GM21528 (cell line): ENCODE measurements at regions not wholly inside any gene's neighbourhood (a gene's known extent, or its start where the extent isn't known, plus 50 kb on each side); places are given as distances from the start of the nearest gene placed in this dataset.

ENCODE experiments used
- ATAC-seq: cut with Tn5 transposase; IDR thresholded peaks from one replicate; pipeline ENCODE4 v1.9.1; 2021; ENCODE audit warnings: mild to moderate bottlenecking, moderate library complexity; ENCODE audit not compliant: unreplicated experiment, low FRiP score

- no peak for ATAC-seq
Observed at GRCh38 chr14:36047912-36048311, 128.6 kb downstream of the PTCSC3 start.

- no peak for ATAC-seq
Observed at GRCh38 chr14:36035675-36036074, 140.8 kb downstream of the PTCSC3 start.

- no peak for ATAC-seq
Observed at GRCh38 chr14:36028665-36029064, 147.9 kb downstream of the PTCSC3 start.

DNA sequence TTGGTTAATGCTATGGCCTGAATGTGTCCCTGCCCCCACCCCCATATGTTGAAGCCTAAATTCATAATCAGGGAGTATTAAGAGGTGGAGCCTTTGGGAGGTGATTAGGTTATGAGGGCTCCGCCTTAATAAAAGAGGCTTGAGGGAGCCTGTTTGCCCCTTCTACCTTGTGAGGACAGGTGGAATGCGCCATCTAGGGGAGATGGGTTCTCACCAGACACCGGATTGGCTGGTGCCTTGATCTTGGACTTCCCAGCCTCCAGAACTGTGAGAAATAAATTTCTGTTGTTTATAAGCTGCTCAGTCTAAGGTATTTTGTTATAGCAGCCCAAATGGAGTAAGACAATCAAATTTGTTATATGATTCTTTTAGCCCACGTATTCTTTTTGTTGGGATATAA, 148.3 kb downstream of the PTCSC3 start:
- ATAC-seq = no peak

- ATAC-seq = no peak
Observed at GRCh38 chr14:36027354-36027753, 149.2 kb downstream of the PTCSC3 start.

DNA sequence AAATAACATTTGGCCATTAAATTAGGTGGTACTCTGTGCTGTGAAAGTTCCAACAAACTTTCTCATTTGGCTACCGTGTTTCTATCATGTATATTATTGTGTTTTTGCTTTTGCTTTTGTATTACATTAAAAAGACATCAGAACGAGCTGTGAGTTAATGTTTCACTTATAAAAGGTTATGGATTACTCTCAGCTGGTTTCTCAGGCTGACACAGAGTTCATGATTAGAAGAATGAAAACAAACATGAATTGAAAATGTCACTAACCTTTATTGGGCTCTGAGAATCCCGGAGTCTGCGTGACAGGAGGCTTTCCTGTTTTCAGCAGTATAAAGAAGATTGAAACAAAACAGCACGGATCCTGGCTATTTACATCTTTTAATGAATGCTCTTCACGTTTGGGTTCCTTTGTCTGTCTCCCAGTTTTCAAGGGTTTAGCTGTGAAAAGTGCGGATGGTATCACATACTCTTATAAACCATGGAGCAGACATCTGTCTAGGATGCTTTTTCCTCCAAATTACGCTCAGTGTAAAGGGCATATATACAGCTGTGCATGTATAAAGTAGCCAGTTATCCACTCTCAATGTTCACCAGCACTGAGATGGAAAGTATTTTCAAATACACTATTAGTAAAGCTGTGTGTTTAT, 153.6 kb downstream of the PTCSC3 start:
- no peak for ATAC-seq

DNA sequence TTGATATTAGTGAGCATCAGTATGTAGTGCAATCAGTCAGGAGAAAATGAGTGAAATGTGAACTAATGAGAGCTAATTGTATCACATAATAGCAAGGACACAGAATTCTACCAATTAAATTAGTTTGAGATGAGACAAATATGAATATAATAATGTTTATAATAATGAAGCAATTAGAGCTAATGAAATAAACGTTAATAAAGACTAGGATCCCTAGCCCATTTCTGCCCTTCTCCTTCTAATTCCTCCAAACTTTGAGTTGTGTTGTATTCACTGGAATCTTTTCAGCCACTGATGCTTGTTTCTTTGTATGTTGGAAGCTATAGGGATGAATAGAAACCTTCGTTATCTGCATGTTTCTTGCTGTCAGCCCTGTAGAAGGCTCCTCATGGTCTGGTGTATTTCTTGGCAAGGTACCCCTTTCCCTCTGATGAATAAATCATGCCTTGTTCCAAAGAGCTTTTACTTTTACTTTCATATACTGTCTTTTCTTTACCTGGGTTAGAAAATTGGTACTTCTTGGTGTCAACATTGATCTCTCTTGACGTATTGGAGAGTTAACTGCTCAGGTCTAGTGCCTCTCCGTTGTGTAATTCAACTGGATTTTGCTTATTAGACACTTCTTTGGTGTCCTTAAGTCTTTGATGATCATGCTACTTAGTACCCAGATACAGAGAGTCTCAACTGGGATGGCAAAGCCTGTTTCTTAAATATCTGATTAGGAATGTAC, 154.8 kb downstream of the PTCSC3 start:
- ATAC-seq = no peak

GRCh38 chr14:36021030-36021422, 155.5 kb downstream of the PTCSC3 start:
- ATAC-seq = no peak

DNA sequence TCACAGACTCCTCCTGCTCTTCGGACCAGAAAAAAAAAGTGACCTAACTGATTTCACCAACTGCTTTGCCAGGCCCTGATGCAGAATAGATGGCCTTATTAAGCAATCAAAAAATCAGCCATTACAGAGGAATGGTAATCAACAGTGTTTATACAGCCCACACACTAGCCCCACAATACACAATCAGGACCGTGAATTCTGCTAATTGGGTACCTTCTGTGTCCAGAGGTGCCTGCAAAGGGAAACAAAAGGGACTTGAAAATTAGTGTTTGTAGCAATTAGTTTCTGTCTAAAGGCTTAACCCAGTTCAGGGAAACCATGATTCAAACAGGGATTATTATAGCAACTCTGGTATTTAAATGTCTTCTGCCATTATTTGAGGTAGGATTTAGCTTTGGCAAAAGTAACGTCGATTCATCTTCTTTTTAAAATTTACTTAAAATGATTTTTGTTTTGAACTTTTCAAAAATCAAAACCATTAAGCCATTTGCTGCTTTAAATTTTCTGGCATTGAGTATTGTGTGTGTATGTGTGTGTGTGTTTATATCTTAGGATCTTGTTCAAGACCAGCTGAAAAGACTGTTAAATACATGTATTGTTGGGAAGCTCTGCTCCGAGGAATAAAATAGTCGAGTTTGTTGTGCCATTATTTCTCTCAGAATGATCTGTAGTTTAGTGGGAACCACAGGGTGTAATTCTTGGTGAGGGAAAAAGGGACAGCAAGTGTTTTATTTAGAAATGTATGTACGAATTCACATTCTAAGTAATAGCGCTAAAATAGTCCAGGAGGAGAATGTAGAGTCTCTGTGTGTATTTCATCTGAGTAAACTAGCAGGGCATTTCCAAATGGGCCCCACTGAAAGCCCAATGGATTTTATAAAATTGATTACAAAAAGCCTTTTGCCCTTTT, 156.1 kb downstream of the PTCSC3 start:
- no peak for ATAC-seq

DNA sequence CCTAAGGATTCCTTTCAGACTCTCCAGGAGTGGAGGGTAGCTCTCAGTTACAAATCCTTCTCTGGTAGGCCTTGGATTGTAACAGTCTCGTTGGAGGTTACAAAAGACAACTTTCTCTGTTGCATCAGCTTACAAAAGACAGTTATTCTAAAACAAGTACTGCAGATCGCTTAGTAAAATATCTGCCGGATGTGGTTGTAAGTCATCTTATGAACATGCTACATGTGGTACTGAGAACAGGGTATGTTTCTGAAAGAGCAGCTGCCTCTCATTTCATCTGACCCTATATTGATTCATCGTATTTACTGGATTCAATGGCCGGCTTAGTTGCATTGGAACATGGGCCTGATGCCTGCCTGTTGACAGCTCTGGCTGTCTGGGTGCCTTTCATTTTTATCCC, 157.4 kb downstream of the PTCSC3 start:
- no peak for ATAC-seq

- ATAC-seq = no peak
Observed at GRCh38 chr14:36014236-36014635, 162.3 kb downstream of the PTCSC3 start.

GRCh38 chr14:36013483-36013882, 163.0 kb downstream of the PTCSC3 start:
- ATAC-seq = no peak

GRCh38 chr14:36012621-36013020, 163.9 kb downstream of the PTCSC3 start:
- ATAC-seq = no peak

DNA sequence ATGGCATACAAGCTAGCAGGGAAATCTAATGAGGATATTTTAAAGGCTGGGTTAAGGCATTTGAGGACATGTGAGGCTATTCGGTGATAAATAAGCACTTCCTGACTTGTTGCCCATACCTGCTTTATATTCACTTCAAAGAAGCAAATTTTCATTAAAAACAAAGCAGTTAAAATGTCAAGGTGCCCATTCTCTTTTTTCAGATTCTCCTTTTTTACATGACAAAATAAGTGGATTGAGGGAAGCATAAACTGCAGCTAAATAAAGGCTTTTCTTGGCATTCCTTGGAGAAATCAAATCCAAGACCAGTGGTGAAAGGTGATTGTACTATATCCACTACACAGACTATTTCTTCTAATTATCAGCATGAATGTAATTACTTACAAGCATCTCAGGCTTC, 166.9 kb downstream of the PTCSC3 start:
- no peak for ATAC-seq

- ATAC-seq = no peak
Observed at GRCh38 chr14:36006623-36007022, 169.9 kb downstream of the PTCSC3 start.

- ATAC-seq = no peak
Observed at GRCh38 chr14:36005670-36006069, 170.9 kb downstream of the PTCSC3 start.

GRCh38 chr14:36001936-36002335, 174.6 kb downstream of the PTCSC3 start:
- no peak for ATAC-seq

- no peak for ATAC-seq
Observed at GRCh38 chr14:35999294-35999693, 173.2 kb downstream of the BRMS1L start.

DNA sequence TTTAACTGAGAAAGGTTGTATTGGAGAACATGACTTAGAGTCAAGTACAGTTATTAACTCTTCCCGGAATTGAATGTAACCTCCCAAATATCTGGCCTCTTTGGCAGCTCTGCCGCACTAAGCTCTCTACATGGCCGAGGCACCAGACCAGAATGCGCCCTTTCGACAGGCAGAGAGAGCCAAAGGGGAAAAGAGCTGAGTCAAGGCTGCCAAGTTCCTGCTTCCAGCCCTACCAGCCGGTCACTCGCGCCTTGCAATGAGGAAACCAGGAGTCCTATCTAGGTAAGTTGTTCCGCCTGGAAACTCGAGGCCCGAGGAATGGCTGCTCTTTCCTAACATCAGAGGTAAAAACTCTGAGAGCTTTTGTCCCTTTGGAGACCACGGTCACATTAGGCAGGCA, 172.2 kb downstream of the BRMS1L start:
- ATAC-seq = no peak

GRCh38 chr14:35993684-35993960, 167.5 kb downstream of the BRMS1L start:
- ATAC-seq = no peak

- ATAC-seq = no peak
Observed at GRCh38 chr14:35992816-35993683, 166.9 kb downstream of the BRMS1L start.
